ENCODE measurements at regions not wholly inside any gene's neighbourhood (a gene's known extent, or its start where the extent isn't known, plus 50 kb on each side); places are given as distances from the start of the nearest gene placed in this dataset.
"Not testable (repeated sequence)": the region's sequence is repeated elsewhere in the genome, so short reads cannot be mapped to it uniquely, and the experiment has no call there.

DNA sequence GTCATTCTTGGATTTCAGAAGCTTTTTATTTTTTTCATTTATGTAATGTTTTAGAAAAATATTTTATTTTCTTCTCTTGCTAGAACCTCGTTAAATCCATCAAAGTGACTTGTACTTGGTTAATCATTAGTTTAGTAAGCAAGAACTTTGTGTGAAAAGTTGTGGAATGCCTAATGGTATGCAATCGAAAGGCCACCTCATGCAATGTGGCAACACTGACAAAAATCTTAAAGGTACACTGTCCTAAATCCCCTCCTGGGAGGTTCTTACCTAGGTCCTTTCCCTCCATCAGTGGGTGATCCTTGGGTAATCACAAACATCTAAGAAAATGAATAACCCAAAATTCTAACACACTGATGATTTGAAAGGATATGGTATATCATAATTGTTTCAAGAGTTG, 304.2 kb downstream of the DNAH5 start:
- in situ Hi-C loops (cut with MboI; ENCODE audit: low pct_unique_long_range_greater_than_20kb, low sequenced_read_pairs) = no loop called here
- no peak for DNase-seq

DNA sequence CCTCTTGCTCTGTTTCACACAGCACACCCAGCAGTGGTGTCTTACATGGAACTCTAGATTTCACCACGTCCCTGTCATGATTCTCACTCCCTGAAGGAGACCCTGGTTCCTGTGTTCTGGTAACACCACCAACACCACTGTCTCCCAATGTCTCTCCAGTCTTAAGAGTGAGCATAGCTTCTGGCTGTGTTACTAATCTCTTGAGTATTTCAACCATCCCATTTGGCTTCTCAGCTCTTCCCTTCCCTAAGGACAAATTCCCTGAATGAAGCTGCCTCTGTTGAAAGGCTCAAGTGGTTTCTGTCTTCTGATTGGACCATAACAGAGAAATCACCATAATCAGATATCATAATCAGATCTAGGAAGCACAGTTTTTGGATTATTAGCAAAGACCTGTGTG, 311.8 kb downstream of the DNAH5 start:
- no peak for DNase-seq
- in situ Hi-C loops (cut with MboI; ENCODE audit: low pct_unique_long_range_greater_than_20kb, low sequenced_read_pairs) = no loop called here

DNA sequence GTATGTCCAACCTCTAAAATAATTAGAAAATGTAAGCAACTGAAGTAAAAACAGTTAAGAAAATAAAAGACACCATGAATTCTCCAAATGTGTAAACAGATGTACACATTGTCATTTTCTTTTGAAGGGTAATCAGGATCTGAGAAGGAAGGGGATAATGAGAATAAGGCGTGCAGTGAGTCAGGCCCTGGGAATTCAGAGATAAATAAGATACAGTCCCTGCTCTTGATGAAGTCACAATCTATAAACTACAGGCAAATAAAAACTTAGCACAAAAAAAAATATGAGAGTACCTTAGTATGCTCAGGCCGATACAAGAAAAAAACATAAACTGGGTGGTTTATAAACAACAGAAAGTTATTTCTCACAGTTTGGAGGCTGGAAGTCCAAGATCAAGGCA, 315.3 kb downstream of the DNAH5 start:
- in situ Hi-C loops (cut with MboI; ENCODE audit: low pct_unique_long_range_greater_than_20kb, low sequenced_read_pairs) = no loop called here
- DNase-seq = no peak

DNA sequence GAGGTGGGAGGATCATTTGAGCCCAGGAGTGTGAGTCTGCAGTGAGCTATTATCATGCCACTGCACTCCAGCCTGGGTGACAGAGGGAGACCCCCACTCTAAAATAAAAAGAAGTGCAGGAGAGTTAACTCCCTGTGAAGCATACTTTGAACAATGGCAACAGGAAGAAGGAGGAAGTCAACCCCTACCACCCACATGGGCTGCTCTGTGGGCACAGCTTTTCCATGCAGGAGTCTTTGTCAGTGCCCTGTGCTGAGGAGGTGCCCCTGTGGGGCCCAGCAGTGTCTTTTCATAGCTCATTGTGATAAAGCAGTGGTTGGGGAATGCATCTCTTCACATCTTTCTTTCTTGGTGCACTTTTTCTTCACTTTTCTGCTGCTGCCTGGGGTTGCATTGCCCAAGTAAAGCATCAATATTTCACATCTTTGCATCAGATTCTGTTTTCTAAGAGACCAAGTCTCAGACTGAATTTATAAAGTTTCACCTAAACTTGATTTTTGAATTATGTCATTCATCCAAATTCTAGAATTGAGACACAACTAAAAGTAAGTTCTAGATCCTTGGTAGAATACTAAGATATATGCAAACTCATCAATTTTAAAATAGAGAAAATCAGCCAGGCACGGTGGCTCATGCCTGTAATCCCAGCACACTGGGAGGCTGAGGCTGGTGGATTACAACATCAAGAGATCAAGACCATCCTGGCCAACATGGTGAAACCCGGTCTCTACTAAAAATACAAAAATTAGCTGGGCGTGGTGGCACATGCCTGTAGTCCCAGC, 316.6 kb downstream of the DNAH5 start:
- no peak for DNase-seq
- in situ Hi-C loops (cut with MboI; ENCODE audit: low pct_unique_long_range_greater_than_20kb, low sequenced_read_pairs) = no loop called here

DNA sequence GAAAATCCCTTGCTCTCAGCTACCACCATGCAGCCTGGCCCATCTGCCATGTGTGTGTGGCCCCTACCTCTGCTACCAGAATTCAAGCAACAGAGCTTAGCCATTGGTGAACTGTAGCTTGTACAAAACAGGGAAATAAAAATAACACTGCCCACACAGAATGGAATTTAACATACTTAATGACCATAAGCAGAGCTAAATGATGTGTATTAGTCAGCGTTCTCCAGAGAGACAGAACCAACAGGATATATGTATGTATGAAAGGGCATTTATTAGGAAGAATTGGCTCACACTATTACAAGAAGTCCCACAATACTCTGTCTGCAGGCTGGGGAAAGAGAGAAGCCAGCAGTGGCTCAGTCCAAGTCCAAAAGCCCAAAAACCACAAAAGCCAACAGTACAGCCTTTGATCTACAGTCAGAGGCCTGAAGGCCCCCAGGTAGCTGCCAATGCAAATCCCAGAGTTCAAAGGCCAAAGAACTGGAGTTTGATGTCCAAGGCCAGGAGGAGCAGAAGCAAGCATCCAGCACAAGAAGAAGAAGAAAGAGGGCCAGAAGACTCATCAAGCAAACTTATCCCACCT, 318.8 kb downstream of the DNAH5 start:
- no peak for DNase-seq
- in situ Hi-C loops (cut with MboI; ENCODE audit: low pct_unique_long_range_greater_than_20kb, low sequenced_read_pairs) = no loop called here

DNA sequence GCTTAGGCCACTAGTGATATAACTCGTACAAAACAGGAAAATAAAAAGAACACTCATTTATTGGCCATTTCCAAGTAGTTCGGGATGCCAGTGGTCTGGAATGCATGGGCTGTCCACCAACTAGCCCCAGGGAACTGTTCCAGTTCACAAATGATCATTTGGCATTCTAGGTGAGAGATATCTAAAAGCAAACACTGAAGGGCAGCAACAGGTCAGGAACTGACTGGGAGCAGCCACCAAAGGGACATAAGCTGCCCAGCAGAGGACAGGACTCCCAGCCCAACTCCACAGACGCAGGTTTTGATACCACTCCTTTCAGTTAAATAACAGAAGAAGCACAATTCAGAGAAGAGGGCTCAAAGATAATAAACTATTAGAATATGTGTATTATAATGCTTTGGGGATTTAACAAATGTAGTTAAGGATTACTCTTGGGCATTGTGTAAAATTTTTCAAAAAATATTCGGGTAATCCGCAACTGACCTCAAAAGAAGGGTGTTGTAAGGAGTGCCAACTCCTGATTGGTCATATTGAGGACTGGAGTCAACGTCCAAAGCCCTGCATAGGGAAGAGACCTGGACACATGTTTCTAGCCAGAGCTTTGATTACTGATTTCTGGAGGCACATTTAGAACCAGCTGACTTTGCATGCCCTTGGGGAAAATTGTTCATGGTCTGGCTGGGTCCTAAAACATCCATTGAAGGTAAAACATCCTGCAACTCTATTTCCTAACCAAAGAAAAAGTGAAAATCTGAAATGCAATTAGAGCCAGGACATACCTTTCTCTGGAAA, 320.0 kb downstream of the DNAH5 start:
- DNase-seq = no peak
- in situ Hi-C loops (cut with MboI; ENCODE audit: low pct_unique_long_range_greater_than_20kb, low sequenced_read_pairs) = no loop called here

DNA sequence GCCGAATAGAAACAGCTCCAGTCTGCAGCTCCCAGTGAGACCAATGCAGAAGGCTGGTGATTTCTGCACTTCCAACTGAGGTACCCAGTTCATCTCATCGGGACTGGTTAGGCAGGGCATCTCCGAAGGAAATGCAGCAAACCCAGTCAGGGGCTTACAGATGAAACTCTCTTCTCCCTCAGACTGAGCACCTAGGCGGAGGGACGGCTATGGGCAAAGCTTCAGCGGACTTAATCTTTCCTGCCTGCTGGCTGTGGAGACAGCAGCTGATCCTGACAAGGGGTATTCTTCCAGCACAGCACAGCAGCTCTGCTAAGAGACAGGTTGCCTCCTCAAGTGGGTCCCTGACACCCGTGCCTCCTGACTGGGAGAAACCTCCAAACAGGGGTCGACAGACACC, 330.9 kb downstream of the DNAH5 start:
- in situ Hi-C loops (cut with MboI; ENCODE audit: low pct_unique_long_range_greater_than_20kb, low sequenced_read_pairs) = no loop called here
- DNase-seq = no peak

DNA sequence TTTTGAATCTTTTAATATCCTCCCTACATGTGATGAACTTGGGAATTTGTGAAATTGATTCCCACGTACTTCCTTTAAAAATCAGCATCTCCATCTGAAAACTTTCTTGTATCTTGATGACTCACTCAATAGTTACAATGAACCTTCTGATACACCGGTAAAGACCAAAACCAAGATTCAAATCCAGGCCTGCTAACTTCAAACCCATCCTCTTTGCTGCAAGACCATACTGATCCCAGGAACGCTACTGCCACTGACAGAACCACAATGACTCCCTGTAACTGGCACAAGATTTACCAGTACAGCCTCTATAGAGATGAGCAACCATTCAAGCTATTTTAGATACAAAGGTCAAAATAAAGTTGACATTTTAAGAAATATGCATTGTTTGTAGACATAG, 332.9 kb downstream of the DNAH5 start:
- in situ Hi-C loops (cut with MboI; ENCODE audit: low pct_unique_long_range_greater_than_20kb, low sequenced_read_pairs) = no loop called here
- DNase-seq = no peak

DNA sequence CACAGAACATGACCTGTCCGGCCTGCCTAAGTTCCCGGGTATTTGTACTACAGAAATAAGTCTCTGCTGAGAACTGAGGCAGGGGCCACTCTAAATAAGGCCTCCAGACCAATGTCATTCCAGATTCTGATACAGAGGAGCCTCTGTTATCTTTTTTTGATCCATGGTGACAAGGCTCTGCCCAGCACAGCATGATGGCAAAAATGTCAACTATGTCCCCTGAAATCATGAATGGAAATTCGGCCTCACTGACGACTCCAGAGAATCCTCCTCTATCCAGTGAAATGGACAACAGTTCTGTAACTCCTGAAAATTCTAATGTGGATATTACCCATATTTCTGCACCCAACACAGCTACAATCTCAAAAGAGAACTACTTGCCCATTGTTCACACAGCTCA, 335.0 kb downstream of the DNAH5 start:
- in situ Hi-C loops (cut with MboI; ENCODE audit: low pct_unique_long_range_greater_than_20kb, low sequenced_read_pairs) = no loop called here
- no peak for DNase-seq

DNA sequence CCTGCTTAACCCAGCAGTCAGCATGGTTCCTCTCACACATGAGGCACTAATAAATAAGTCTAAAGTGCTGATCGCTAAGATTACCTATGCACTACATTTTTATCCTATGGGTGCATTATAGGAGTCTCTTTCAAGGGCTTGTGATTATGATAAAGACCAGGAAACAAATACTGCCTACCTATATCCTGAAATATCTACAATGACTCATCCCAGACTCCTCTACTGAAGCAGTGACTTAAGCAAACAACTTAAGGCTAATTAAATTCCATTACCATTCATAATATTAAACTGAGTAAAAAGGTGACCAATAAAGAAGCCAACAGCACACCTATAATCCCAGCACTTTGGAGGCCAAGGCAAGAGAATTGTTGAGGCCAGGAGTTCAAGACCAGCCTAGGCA, 338.4 kb downstream of the DNAH5 start:
- in situ Hi-C loops (cut with MboI; ENCODE audit: low pct_unique_long_range_greater_than_20kb, low sequenced_read_pairs) = no loop called here

DNA sequence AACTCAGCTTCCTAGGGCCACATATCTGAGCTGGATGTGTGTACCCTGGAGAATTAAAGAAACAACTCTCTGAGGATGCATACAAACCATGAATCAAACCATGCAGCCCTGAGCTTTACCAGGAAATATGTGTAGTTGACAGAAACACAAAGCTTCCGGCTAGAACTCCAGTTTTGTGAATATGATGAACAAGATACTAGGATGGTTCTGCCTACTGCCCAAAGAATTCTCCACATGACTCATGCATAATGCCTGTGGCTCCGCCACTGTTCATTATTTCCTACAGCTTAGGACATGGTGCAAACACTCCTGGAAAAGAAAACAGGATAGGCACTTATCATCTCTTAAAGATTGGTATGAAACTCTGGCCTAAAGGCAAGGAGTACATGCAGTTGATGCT, 343.4 kb downstream of the DNAH5 start:
- in situ Hi-C loops (cut with MboI; ENCODE audit: low pct_unique_long_range_greater_than_20kb, low sequenced_read_pairs) = no loop called here
- no peak for DNase-seq

More for the DNA sequence above, 338.4 kb downstream of the DNAH5 start:
- DNase-seq = no peak

DNA sequence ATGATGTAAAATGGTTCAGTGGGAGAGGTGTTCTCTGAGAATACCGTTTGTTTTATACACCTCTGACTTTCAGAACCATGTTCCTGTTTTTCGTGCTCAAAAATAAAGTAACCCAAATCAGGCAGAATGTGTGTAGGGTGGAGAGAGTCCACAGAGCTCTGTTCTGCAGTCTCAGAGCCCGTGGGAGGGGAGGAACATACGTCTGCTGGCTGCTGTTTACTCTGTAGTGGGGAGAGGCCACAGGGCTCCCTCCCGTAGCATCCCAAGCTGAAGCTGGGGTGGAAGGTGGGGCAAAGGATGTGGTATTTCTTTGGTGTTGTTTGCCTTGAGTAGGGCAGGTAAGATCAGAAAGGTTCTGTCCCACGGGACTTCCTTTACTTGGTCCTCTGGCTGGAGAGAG, 348.5 kb downstream of the DNAH5 start:
- in situ Hi-C loops (cut with MboI; ENCODE audit: low pct_unique_long_range_greater_than_20kb, low sequenced_read_pairs) = no loop called here

DNA sequence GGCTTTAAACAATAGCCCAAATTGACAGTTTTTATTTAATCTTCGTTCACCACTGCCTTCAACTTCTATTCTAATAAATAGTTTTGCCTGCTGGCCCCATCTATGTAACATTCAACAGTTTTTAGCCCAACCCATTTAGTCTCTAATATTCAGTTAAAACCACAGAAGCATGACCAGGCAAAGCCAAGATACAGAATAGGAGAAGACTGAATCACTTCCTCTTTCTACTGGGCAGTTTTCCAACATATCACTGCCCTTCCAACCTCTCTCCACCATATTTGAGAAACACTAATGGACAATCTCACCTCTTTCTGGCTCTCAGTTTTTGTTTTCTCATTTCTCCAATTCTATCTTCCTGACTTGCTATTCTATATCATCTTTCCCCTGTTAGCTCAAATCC, 352.9 kb downstream of the DNAH5 start:
- in situ Hi-C loops (cut with MboI; ENCODE audit: low pct_unique_long_range_greater_than_20kb, low sequenced_read_pairs) = no loop called here
- DNase-seq = peak; percentile 61

More for the DNA sequence above, 348.5 kb downstream of the DNAH5 start:
- DNase-seq = no peak

DNA sequence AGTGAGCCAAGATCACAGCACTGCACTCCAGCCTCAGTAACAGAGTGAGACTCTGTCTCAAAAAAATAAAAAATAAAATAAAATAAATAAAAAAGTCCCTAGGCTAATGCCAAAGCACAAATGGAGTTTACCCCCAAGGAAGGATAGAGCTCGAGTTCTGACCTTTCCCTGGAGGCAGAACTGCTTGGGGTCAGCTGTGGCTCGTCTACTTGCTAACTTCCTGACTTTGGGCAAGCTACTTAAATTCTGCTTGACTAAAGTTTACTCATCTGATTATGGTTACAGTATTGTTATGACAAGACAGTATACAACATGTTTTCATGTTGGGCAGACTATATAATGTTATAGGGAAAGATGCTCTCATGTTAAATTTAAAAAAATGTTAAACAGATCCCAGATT, 359.2 kb downstream of the DNAH5 start:
- in situ Hi-C loops (cut with MboI; ENCODE audit: low pct_unique_long_range_greater_than_20kb, low sequenced_read_pairs) = no loop called here
- no peak for DNase-seq

DNA sequence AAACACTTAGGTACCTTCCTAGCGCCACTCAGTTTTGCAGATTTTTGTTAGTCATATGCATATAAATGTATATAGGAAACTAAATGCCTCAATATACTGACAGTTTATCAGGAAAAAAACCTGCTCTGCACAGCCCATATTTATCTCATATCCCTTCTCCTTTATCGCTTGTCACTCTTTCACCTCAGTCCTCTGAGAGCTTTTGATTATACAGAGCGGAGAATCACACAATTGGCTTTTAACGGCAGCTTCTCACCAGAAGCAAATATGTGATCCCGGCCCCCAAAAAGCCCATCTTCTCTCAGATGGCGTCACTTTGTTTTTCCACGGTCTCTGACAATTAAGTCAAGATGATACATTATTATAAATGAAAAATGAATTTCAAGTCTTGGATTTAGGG, 362.6 kb downstream of the DNAH5 start:
- no peak for DNase-seq
- in situ Hi-C loops (cut with MboI; ENCODE audit: low pct_unique_long_range_greater_than_20kb, low sequenced_read_pairs) = no loop called here

DNA sequence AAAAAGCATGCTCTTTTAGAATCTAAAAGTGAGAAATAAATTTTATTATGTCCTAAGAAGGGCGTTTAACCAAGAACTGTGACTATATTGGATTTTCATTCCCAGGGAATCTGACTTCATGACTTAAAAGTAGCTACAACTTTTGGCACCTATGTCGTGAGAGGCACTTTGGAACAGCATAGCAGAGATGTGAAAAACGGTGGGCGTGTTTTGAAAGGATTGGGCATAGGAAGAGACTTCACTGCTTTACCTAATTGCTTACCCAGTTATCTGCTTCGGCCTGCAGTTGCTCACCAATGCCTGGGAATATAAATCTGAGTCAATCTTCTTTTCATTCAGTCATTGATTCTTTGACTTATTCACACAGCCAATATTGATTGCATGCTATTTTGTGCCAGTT, 363.4 kb downstream of the DNAH5 start:
- in situ Hi-C loops (cut with MboI; ENCODE audit: low pct_unique_long_range_greater_than_20kb, low sequenced_read_pairs) = no loop called here
- DNase-seq = no peak

DNA sequence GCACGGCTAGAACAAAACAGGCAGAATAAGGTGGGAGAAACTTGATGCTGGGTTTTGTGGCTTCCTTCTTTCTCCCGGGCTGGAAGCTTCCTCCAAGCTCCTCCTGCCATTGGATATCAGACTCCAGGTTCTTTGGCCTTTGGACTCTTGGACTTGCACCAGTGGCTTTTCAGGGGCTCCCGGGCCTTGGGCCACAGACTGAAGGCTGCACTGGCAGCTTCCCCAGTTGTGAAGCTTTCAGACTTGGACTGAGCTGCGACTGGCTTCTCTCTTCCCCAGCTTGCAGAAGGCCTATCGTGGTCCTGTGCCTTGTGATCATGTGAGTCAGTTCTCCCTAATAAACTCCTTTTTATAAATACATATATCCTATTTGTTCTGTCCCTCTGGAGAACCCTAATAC, 364.4 kb downstream of the DNAH5 start:
- DNase-seq = no peak
- in situ Hi-C loops (cut with MboI; ENCODE audit: low pct_unique_long_range_greater_than_20kb, low sequenced_read_pairs) = no loop called here

DNA sequence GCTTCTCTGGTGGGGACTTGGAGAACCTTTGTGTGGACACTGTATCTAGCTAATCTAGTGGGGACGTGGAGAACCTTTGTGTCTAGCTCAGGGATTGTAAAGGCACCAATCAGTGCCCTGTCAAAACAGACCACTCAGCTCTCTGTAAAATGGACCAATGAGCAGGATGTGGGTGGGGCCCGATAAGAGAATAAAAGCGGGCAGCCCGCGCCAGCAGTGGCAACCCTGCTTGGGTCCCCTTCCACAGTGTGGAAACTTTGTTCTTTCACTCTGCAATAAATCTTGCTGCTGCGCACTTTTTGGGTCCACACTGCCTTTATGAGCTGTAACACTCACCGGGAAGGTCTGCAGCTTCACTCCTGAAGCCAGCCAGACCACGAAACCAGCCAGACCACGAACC, 365.4 kb downstream of the DNAH5 start:
- in situ Hi-C loops (cut with MboI; ENCODE audit: low pct_unique_long_range_greater_than_20kb, low sequenced_read_pairs) = not testable (repeated sequence)

DNA sequence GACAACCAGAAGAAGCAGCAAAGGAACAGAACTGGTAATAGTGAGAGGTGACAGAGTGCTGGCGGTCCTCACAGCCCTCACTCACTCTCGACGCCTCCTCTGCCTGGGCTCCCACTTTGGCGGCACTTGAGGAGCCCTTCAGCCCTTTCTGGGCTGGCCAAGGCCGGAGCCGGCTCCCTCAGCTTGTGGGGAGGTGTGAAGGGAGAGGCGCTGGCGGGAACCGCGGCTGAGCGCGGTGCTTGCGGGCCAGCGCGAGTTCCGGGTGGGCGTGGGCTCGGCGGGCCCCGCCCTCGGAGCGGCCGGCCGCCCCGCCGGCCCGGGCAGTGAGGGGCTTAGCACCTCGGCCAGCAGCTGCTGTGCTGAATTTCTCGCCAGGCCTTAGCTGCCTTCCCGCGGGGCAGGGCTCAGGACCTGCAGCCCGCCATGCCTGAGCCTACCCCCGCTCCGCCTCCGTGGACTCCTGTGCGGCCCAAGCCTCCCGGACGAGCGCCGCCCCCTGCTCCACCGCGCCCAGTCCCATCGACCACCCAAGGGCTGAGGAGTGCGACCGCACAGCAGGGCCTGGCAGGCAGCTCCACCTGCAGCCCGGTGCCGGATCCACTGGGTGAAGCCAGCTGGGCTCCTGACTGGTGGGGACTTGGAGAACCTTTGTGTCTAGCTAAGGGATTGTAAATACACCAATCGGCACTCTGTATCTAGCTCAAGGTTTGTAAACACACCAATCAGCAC, 366.0 kb downstream of the DNAH5 start:
- in situ Hi-C loops (cut with MboI; ENCODE audit: low pct_unique_long_range_greater_than_20kb, low sequenced_read_pairs); DNase-seq: not testable (repeated sequence)

More for the DNA sequence above, 365.4 kb downstream of the DNAH5 start:
- DNase-seq = not testable (repeated sequence)

DNA sequence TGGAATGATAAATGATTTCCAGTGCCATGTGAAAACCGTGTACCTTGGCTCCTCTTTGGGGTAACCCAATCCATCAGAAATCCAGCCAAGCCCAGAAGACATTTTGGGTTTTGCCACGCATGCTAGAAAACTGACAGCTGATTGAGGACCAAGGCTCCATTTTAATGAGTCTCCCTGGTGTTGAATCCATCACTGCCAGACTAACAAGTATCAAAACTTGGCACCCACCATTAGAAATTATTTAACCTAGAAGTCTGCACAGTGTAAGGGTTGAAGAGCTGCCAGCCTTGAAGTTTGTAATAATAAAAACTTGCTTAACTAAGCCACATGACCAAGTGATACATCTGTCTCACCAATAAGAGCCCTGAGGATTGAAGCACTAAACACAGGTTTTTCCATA, 369.9 kb downstream of the DNAH5 start:
- no peak for DNase-seq
- in situ Hi-C loops (cut with MboI; ENCODE audit: low pct_unique_long_range_greater_than_20kb, low sequenced_read_pairs) = no loop called here

Measured in KBM-7 (cell line).